SU-DHL-6 (cell line): ENCODE measurements at regions not wholly inside any gene's neighbourhood (a gene's known extent, or its start where the extent isn't known, plus 50 kb on each side); places are given as distances from the start of the nearest gene placed in this dataset.

ENCODE experiments used
- H2AFZ ChIP-seq: fragments of 200-600 bp; sonication (generic); 2 replicates; pipeline ENCODE4 v1.6.1; 2014; ENCODE audit warnings: low read depth, mild to moderate bottlenecking, moderate library complexity, mixed read lengths, antibody characterized with exemption, low read length; ENCODE audit not compliant: severe bottlenecking
- H3F3A ChIP-seq: fragments of 200-600 bp; shearing (Covaris generic); 2 replicates; pipeline ENCODE4 v1.6.0; 2016; ENCODE audit warnings: antibody characterized with exemption, mild to moderate bottlenecking; ENCODE audit not compliant: insufficient read depth
- H3K27ac ChIP-seq: fragments of 200-600 bp; sonication (generic); 2 replicates; pipeline ENCODE4 v1.5.1; 2016; ENCODE audit warnings: low read depth, mild to moderate bottlenecking, low read length, moderate library complexity, mixed read lengths
- H3K27me3 ChIP-seq: fragments of 200-600 bp; sonication (generic), shearing (Covaris generic); 2 replicates; pipeline ENCODE4 v1.6.0; 2014; ENCODE audit warnings: mild to moderate bottlenecking, low read length
- H3K36me3 ChIP-seq: fragments of 200-600 bp; sonication (generic); 2 replicates; pipeline ENCODE4 v1.6.1; 2014; ENCODE audit warnings: mild to moderate bottlenecking, low read length, mixed read lengths
- H3K4me2 ChIP-seq: fragments of 300-600, 200-600 bp; shearing (Covaris generic), sonication (generic); 2 replicates; pipeline ENCODE4 v1.6.0; 2014; ENCODE audit warnings: low read length, low read depth, mild to moderate bottlenecking; ENCODE audit not compliant: poor library complexity, severe bottlenecking
- H3K4me3 ChIP-seq: fragments of 200-600 bp; sonication (generic); 2 replicates; pipeline ENCODE4 v1.5.1; 2014; ENCODE audit warnings: antibody characterized with exemption, low read length, mild to moderate bottlenecking, mixed read lengths; ENCODE audit not compliant: insufficient read depth, poor library complexity, severe bottlenecking
- H3K79me2 ChIP-seq: fragments of 200-600 bp; sonication (generic); 2 replicates; pipeline ENCODE4 v1.6.1; 2014; ENCODE audit warnings: mild to moderate bottlenecking, low read length, moderate library complexity; ENCODE audit not compliant: insufficient read depth
- H3K9ac ChIP-seq: fragments of 200-600 bp; sonication (generic); 2 replicates; pipeline ENCODE4 v1.7.0; 2014; ENCODE audit warnings: mild to moderate bottlenecking, low read length
- H3K9me2 ChIP-seq: fragments of 200-600 bp; sonication (generic); replicated peaks from 2 replicates; pipeline ENCODE4 v1.6.1; 2014; ENCODE audit warnings: low read length; ENCODE audit not compliant: insufficient read depth
- H3K9me3 ChIP-seq: fragments of 200-600 bp; sonication (generic); 2 replicates; pipeline ENCODE4 v1.6.1; 2014; ENCODE audit warnings: low read length, mixed read lengths; ENCODE audit not compliant: insufficient read depth
- H4K20me1 ChIP-seq: fragments of 200-600 bp; sonication (generic); 2 replicates; pipeline ENCODE4 v1.6.1; 2014; ENCODE audit warnings: low read depth, mild to moderate bottlenecking, antibody characterized with exemption, low read length, moderate library complexity, mixed read lengths
- EZH2phosphoT487 ChIP-seq: fragments of 200-600 bp; sonication (generic), shearing (Covaris generic); conservative IDR thresholded peaks from 2 replicates; pipeline ENCODE4 v1.6.1; 2018; ENCODE audit warnings: mild to moderate bottlenecking, antibody characterized with exemption, low read length, moderate library complexity, mixed read lengths
- TF ChIP-seq, protein P1 (sequence below): fragments of 200-600 bp; sonication (generic); IDR thresholded peaks from one replicate; pipeline ENCODE4 v1.5.1; 2017; ENCODE audit warnings: antibody characterized with exemption, mild to moderate bottlenecking, low read length, moderate library complexity; ENCODE audit not compliant: insufficient read depth, poor library complexity, severe bottlenecking

DNA sequence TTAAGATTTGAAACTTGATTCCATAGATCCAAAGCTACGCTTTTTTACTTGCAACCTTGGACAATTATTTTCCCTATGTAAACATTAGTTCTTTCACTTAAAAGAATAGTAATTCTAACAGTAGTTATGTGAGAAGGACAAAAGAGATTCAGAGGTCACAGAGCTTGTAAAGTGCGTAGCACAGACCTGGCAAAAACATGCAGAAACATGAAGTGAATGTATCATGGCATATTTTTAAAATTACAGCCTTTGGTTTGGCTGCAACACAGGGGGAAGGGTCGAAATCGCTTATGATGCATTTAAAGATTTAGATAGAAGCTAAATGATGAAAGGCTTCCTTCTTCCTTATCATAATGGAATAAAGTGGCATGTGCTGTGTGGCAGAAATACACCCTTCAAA is 1068.8 kb downstream of the ARAP2 start:
- Histone ChIP-seq H4K20me1 (no peaks in the 10 kb centered on the region), H3K79me2 (no peaks in the 10 kb centered on the region), H3K4me3 (no peak overlapping the region), H3F3A (no peaks in the 10 kb centered on the region), H3K27ac (no peak overlapping the region), H3K9ac (no peak overlapping the region), H3K27me3 (no peaks in the 10 kb centered on the region), H3K36me3 (no peaks in the 10 kb centered on the region), H3K9me2 (no peaks in the 10 kb centered on the region), H3K9me3 (no peaks in the 10 kb centered on the region), H3K4me2 (no peak overlapping the region), H2AFZ (no peak overlapping the region)
- TF ChIP-seq, protein P1, sequence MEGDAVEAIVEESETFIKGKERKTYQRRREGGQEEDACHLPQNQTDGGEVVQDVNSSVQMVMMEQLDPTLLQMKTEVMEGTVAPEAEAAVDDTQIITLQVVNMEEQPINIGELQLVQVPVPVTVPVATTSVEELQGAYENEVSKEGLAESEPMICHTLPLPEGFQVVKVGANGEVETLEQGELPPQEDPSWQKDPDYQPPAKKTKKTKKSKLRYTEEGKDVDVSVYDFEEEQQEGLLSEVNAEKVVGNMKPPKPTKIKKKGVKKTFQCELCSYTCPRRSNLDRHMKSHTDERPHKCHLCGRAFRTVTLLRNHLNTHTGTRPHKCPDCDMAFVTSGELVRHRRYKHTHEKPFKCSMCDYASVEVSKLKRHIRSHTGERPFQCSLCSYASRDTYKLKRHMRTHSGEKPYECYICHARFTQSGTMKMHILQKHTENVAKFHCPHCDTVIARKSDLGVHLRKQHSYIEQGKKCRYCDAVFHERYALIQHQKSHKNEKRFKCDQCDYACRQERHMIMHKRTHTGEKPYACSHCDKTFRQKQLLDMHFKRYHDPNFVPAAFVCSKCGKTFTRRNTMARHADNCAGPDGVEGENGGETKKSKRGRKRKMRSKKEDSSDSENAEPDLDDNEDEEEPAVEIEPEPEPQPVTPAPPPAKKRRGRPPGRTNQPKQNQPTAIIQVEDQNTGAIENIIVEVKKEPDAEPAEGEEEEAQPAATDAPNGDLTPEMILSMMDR: no peak
- TF ChIP-seq EZH2phosphoT487: no peak

- no peaks in the 10 kb centered on the region for H3K36me3 ChIP-seq
- no peaks in the 10 kb centered on the region for H3K27me3 ChIP-seq
- H3K79me2 ChIP-seq: no peaks in the 10 kb centered on the region
- TF ChIP-seq, protein P1: no peak
- TF ChIP-seq EZH2phosphoT487: no peak
- no peak overlapping the region for H3K9ac ChIP-seq
- no peaks in the 10 kb centered on the region for H3K9me2 ChIP-seq
- H3K9me3 ChIP-seq: no peaks in the 10 kb centered on the region
- H3K4me2 ChIP-seq: no peak overlapping the region
- H3F3A ChIP-seq: no peaks in the 10 kb centered on the region
- no peak overlapping the region for H3K27ac ChIP-seq
- no peaks in the 10 kb centered on the region for H4K20me1 ChIP-seq
- no peak overlapping the region for H3K4me3 ChIP-seq
- H2AFZ ChIP-seq: no peak overlapping the region
These were observed 1068.4 kb downstream of the ARAP2 start for GRCh38 chr4:35175894-35176293.

DNA sequence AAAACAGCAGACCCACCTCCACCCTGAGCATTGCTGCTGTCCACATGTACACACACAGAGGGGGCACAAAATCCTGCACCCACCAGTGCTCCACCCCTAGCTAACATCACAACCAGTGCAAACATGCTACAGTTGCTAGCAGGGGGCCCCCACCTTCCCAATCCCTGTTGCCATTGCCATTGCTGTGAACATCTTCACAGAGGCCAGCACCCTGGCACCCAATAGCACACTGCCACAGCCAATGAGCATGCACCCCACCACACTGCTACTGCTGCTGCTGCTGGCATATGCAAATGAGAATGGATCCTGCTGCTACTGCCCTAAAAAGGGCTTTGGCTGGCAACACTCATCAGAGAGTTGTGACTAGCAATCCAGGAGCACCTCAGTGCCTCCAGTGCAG is 1061.9 kb downstream of the ARAP2 start:
- Histone ChIP-seq H3K9ac (no peak overlapping the region), H3K4me3 (no peak overlapping the region), H3K36me3 (no peaks in the 10 kb centered on the region), H3K27me3 (no peaks in the 10 kb centered on the region), H3K4me2 (no peak overlapping the region), H3K79me2 (no peaks in the 10 kb centered on the region), H4K20me1 (no peaks in the 10 kb centered on the region), H3K9me3 (no peaks in the 10 kb centered on the region), H3K27ac (no peak overlapping the region), H2AFZ (no peak overlapping the region), H3K9me2 (no peaks in the 10 kb centered on the region), H3F3A (no peaks in the 10 kb centered on the region)
- TF ChIP-seq, protein P1: no peak
- TF ChIP-seq EZH2phosphoT487: no peak

- Histone ChIP-seq H3K9me3 (no peaks in the 10 kb centered on the region), H3K27ac (no peak overlapping the region), H3F3A (no peaks in the 10 kb centered on the region; the same call in 1 of the 2 replicates), H3K79me2 (no peaks in the 10 kb centered on the region), H3K27me3 (no peaks in the 10 kb centered on the region), H3K9me2 (no peaks in the 10 kb centered on the region), H3K36me3 (no peaks in the 10 kb centered on the region), H3K4me3 (no peak overlapping the region), H4K20me1 (no peaks in the 10 kb centered on the region), H3K9ac (no peak overlapping the region), H3K4me2 (no peak overlapping the region), H2AFZ (no peak overlapping the region)
- no peak for TF ChIP-seq EZH2phosphoT487
- TF ChIP-seq, protein P1: no peak
These were observed 1054.2 kb downstream of the ARAP2 start for GRCh38 chr4:35189988-35190613.
